NOMO-1 treated with DMSO at 0.1 percent for 48 hours (cell line): ENCODE measurements at regions not wholly inside any gene's neighbourhood (a gene's known extent, or its start where the extent isn't known, plus 50 kb on each side); places are given as distances from the start of the nearest gene placed in this dataset.
"Not testable (repeated sequence)": the region's sequence is repeated elsewhere in the genome, so short reads cannot be mapped to it uniquely, and the experiment has no call there.

Source experiments
- DNase-seq: peaks from one replicate; lab custom pipeline; 2025; ENCODE audit not compliant: unreplicated experiment; lab: John Stamatoyannopoulos, UW

DNA sequence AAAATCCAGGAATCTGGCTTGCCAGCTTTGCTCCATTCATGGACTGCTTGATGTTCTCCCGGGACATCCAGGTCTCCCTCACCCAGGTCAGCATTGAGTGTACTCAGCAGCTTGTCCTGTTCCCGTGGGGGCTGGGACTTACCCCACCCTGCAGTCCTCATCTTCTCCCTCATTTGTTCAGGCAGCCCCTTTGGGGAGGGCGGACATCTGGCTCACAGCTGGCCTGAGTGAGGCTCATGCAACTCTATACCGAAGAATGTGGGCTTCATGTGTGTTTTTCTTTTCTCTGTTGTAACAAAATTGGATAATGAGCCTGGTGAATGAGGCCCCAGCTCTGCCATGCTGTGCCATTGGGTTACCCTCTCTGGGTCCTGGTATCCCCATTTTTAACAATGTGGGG is 227.7 kb upstream of the TENM4 start:
- no peak for DNase-seq

DNA sequence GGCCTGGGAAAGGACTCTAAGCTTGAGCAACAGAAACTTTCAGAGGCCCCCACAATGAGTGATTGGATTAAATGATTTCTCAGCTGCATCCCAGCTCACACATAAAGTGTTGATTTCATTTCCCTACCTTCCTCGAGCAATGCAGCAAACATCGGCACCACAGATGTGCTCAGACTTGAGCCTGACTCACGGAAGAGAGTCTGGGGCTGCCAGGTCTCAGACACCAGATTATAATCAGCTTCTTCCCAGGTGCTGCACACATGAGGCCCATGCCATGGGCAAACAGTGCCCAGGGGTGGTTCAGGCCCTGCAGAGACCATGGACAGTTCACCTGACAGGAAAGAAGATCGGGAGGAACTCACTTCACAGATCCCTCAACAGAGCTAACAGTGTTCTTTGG is 226.6 kb upstream of the TENM4 start:
- no peak for DNase-seq

DNA sequence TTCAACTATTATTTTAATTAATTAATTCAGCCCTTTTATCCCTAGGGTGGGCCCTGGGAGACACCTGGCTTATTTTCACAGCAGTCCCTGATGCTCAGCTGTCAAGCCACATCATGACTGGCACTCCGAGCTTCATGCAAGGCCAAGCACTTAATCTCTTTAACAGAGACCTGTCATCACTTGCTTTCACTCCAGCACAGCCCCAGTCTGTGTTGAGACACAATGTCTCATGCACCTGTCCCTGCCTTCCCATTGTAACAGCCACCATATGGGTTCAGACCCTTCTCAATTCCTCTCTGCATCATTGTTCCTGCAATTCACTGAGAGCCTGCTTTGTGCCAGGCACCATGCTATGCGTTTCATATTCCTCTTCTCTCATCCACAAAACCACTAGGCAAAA is 222.2 kb upstream of the TENM4 start:
- no peak for DNase-seq

DNA sequence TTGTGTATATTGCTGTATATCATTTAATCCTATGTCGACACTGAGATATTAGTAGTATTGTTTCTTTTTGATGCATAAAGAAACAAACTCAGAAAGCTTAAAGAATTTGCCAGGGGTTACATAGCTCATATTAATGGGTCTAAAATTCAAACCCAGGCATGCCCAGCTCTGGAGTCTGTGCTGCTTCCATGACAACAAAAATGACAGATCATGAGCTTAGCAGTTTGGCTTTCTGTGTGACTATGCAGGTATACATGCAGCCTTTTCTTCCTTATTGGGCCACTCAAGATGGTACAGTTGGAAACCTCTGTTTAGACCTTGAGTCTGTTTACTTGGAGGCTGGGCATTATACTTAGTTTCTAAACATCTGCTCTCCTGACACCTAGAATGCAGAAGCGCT is 220.5 kb upstream of the TENM4 start:
- no peak for DNase-seq

DNA sequence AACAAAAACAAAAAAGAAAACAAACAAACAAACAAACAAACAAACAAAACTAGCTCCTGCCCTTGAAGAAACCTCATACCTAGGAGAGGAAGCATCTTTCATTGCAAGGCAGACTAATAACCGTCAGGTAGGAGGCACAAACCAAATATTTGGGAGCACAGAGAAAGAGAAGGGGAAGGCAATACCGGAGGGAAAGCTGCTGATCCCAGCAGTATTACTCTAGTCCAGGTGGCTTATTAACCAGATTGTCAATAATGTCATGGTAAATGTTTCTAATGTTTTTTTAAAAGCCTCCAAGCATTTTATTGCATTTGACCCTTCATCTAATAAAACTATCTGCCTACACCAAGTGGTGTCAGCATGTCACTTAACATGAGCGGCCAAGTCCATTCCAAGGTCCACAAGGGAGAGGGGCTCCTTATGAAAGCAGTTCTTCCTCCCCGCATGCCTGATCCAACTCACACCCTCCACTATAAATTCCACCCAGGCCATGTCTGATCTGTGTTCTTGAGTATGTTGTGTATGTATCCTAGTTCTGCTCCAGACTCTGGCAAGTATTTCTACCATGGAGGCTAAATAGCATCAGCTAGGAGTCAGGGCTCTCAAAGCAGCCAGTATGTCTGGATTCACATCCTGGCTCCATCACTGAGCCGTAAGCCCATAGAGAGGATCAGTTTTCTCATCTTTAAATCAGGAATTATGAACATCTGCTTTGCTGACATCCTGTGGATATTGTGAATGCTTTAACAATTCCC is 208.1 kb upstream of the TENM4 start:
- no peak for DNase-seq

DNA sequence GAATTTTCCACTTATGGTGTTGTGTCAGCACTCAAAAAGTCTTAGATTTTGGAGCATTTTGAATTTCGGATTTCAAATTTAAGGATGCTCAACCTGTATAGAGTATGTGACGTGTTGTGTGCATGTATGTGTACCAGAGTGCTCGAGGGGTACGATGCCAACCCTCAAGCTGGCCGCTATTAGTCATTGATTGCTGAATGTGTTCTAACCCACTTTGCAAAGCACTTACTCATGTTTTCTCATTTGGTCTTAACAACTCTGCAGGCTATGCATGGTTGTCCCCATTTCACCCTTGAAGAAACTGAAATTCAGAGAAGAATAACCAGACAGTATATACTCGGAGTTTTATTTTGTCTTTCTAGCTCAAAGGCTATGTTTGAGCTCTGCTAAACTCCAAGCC is 196.4 kb upstream of the TENM4 start:
- DNase-seq, result no peak

DNA sequence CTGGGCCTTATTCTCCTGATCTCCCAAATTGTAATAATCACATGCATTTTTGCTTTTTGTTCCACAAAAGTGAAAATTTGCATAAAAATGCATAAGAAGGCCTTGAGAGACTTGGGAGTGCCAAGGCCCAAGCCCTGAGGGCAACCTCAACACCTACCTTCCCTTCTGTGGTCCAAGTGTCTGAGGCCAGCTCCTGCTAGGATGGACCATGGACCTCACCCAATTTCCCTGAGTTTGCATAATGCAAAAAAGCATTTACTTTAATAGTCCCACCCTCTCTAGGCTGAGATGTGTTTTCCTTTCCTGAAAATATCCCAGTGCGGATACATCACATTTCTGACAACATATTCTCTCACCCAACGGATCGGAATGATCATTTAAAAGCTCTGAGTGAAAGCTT is 194.1 kb upstream of the TENM4 start:
- no peak for DNase-seq

DNA sequence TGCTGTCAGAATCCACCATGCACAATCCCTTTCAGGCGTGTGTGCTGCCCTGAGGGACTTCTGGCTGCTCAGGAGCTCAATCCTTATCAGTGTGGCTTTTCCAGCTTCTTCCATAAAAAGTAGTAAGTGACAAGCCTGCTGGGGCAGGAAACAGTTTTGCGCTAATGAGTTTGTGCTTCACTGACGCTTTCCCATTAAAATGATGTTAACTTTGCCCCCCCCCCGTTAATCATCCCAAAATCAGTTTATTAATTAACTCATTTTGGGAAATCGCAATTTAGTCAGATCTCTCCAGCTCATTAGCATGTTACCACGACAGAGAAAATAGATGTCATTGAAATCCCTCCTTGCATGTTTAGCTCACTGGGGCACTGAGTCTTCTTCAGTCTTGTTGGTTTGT is 186.5 kb upstream of the TENM4 start:
- no peak for DNase-seq

DNA sequence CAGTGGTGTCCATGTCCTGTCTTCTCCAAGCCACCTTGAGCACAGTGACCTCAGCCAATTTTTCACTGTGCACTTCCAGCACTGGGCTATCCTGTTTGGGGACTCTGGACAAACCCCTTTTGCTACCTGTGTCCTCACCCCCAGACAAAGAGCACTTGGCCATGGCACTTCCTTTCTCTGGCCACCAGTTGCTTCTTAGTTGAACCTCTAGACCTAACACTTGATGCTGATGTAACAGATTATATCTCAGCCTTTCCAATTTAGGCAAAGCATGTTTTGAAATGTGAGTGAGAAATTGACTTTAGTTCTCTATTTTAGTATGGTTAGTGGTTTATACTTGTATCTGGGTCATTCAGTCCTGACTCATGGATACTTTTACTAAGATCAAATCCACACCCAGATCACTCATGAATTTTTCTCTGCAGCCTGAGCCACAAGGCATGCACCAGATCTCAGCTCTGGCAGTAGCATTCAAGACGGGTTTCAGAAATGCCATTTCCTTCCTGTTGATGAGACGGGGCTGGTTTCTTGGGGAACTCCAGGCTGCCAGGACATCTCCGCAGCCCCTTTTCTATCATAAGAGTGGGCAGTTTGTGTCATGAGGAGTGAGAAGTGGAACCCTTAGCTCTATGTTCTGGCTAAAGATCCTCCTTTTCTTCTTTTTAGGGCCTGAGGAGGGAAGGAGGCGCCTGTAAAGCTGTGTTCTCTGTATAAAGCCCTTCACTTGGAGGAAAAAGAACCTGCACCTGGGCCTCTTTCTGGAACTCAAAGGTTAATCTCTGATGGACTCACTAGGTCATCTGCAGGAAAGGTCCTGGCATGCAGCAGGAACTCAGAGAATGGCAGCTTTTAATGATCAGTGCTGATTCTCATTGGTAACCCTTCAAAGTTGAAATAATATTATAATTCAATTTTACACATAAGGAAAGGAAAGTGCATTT is 185.6 kb upstream of the TENM4 start:
- no peak for DNase-seq

DNA sequence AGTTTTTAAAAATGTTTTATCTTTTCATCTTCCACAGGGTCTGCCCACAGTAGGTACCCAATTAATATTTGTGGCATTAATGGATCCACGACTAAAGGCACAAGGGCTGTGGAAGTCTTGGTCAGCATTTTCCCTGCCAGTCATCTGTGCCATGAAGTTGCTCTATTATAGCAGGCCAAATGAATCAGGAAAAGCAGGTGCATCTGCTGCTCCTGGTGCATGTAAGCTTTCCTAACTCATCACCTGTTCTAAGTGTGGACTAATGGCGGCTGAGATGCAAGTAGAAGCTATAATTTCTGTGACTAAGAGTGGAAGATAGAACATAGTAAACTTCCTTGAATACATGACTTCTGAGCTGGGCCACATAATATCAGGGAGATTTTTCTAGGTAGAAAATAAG is 182.5 kb upstream of the TENM4 start:
- DNase-seq, result no peak

DNA sequence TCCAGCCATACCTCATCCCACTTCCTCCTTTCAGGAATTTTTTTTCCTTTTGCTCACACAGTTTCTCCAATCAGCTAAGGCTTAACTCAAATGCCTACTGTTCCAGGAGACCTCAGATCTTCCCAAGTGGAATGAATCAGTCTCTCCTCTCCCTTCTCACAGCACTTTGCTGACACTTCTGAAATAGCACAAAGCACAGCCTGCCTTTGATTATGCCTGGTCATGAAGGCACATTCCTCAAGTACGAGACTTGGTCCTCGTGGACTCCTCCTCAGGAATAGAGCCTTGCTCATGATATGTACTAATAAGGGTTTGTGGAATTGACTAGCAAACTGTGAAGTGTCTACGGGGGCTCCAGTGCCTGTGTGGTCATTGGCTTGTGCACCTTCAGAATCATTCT is 176.7 kb upstream of the TENM4 start:
- DNase-seq, result no peak

DNA sequence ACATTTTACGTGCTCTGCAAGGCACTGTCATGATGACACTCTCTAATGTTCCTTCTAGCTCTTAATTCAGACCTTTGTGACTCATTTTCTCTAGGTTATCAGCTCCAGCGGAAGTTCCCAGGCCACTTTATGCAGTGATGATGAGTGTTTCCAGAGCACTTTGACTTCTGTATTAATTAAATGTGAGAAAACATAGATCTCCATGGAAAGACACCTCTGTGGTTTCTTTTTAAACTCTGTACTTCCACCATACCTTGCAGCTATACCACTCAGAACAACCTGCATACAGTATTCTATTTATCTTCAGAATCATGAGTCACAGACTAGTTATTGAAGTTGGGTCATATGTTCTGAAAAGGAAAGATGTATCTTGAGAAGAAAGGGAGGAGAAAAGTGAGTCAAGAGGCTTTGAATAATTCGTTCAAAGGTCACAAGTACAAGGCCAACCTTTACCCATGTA is 175.6 kb upstream of the TENM4 start:
- DNase-seq, result no peak

DNA sequence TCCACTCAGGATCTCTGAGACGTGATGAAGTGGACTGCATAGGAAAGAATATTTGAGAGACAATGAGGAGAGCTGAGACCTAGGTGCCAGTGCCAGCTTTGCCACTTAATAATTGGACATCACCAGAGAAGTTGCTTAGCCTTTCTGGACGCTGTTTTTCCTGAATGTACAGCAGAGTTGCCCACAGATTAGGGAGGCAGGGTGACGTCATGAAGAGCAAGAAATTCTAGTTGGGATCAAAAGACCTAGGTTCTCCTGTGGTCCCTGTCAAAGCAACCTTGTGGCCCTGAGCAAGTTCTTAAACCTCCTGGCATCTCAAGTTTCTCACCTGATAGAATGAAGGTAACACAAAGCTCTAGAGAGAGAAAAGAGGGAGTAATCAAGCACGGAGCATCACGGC is 174.6 kb upstream of the TENM4 start:
- DNase-seq, result no peak

DNA sequence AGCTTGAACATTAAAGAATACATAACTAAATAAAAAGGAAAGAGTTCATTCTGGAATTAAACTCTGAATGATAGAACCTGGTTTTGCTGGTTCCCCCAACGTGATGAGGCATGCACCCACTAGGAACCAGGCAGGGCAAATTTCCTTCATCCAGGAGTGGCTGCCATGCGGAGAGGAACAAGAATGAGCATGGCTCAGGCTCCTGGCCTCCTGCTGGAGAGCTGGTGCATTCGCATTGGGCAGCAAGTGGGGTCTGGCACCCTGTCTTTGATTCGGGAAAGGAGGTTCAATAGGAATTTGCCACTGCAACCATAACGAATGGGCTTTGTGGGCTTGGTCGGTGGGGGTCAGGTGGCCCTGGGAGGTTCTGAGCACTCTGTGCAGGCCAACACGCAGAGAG is 169.8 kb upstream of the TENM4 start:
- DNase-seq, result no peak

DNA sequence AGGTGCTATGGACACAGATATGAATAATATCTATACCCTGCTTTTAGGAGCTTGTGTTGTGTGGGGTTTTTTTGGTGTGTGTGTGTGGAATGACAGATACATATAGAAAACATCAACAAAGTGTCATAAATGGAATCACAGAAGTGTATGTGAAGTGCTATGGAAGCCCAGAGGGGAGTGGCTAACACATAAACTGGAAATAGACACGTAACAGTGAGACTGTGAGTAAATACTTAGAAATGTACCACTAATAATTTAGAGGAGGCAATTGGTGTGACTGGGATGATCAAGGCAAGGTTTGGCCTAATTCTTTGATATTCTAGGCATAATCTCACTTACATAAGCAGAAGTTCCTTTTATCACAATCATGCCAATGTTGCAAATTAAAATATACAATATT is 169.3 kb upstream of the TENM4 start:
- DNase-seq, result no peak

DNA sequence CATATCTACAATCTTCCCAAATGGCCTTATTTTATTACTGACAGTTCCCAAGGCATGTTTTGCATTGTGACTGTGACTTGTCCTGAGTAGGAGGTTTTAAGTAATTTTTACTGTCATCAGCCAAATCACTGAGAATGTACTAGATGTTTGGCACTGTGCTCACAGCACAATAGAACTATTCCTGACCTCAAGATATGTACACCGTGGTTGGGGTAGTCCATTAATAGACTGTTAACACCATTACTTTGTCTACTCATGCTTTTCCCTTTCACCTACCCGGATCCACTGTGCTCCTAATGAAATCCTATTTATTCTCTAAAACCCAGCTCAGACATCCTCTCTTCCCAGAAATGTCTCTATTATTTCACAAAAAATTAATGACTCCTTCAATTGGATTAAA is 168.7 kb upstream of the TENM4 start:
- DNase-seq, result no peak

DNA sequence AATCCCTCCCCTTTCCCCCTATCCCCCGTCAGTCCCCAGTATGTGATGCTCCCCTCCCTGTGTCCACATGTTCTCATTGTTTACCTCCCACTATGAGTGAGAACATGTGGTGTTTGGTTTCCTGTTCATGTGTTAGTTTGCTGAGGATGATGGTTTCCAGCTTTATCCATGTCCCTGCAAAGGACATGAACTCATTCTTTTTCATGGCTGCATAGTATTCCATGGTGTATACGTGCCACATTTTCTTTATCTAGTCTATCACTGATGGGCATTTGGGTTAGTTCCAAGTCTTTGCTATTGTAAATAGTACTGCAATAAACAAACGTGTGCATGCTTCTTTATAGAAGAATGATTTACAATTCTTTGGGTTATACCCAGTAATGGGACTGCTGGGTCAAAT is 165.6 kb upstream of the TENM4 start:
- not testable (repeated sequence) for DNase-seq

DNA sequence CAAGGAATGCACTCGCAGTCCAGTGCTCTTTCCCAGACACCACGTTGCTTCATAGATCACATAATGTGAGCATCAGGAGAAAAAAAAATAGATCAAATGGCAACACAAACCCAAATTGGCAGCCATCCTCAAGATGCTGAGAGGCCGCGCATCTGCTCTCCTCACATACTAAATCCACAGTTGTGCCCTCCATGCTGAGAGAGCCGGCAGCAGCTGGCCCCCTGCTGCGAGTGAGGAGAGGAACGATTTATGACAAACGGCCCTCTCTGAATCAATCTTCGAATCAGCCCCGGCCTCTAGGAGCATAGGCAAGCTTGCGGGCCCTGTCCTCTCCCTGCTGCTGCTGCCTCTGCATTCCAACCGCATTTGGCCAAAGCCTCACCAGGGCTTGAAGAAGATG is 159.9 kb upstream of the TENM4 start:
- no peak for DNase-seq

DNA sequence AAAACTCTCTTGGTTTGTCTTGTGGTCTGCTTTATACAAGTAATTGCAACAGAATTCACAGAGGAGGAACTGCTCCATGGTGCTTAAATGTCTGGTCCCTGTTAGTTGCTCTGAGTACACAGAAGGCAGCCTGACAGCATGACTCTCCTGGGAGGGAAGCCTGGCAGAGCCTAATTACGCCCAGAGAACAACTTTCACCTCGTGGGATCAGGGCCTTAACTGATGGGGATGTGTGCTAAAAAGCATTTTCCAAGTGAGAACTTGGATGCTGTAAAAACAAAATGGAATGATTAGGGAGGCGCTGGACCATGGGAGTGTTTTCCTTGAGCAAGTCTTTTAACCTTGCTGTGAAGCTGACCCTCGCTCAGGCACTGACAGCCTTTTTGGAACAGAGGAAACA is 154.0 kb upstream of the TENM4 start:
- no peak for DNase-seq

DNA sequence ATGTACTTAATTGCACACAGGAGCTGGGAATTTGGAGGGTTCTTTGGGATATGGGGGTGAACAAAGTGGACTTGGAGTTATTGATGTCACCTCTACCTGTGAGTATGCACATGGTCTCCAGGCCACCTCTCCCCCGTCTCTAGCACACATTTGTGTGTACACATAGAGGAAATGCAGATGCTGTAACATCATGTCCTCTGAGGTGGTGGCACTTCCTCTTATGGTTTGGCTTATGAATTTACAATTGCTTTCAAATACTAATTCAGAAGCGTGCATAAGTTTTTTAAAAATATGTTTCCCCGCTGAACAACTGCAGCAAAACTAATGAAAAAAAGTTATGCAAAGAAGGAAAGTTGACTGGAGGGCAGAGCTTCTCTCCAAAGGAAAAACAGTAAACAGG is 152.0 kb upstream of the TENM4 start:
- peak; percentile 1 for DNase-seq

DNA sequence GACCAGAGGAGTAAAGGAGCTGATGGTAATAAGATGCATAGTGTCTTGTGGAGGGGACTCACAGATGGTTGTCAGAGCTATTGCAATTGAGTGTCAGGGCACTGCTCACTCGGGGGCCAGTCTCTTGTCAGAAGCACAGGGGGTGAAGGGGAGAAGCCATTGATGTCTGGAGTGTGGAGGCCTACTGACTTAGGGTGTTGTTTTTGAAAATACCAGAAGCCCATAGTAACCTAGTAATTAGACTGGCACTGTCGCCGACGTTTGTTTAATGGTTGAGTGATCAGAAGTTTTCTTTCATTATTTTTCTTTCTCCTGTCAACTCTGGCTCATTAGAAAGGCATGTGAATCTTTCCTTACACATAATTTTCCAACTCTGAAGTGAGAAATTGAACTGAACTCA is 151.6 kb upstream of the TENM4 start:
- DNase-seq, result no peak

DNA sequence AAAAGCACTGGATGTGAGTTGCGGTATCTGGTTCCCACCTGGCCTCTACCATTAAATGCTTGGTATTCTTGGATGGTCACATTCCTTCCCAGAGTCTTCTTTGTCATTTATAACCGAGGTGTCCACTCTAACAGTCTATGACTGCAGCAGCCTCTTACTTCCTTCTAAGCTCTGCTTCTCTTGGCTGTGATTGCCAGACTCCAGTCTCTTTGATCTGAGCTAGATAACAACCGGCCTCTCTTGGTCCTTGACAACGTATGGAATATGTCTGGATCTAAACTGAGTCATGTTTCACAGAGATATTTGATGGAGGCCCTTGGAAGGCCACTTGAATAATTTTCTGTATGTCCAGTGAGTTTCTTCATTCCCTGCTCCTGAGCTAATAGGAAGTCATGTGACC is 141.6 kb upstream of the TENM4 start:
- DNase-seq, result no peak
